Fibroblast of skin of abdomen (primary cell): ENCODE measurements at regions not wholly inside any gene's neighbourhood (a gene's known extent, or its start where the extent isn't known, plus 50 kb on each side); places are given as distances from the start of the nearest gene placed in this dataset.

Experiments
- DNase-seq: peaks from one replicate; pipeline ENCODE4 v3.0.0-alpha.2; 2013

DNA sequence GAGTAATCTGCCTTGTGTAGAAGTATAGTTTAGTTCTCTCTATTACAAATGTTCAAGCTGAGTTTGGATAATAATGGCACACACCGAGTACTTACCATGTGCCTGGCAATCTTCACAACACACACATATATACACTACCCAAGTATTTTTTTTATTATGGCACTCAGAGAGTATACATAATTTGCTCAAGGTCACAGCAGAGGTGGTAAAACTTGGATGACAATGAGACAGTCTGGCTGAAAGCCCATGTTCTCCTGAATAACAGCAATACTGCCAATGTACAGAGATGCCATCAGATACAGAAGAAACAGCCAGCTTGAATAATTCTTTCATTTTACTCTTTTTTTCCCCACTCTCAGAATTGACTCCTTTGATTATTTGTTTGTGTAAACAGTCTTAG is 460.0 kb downstream of the CNTN6 start:
- no peak for DNase-seq

DNA sequence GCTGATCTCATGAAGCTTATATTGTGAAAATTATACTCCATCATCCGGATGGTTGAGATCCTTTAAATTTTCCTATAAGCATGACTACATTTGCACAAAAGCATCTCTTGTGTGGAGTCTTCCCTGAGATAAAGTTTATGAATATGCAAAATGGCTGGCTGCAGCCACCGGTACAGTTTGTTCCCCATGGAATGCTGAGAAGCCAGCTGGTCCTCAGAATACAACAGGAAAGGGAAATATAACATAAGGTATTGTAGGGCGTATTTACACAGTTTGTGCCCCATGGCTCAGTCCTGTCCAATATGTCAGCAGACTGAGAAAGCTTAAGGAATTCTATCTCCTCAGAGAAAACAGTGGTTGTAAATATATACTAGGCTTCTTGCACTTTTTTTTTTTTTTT is 468.6 kb downstream of the CNTN6 start:
- DNase-seq = no peak

DNA sequence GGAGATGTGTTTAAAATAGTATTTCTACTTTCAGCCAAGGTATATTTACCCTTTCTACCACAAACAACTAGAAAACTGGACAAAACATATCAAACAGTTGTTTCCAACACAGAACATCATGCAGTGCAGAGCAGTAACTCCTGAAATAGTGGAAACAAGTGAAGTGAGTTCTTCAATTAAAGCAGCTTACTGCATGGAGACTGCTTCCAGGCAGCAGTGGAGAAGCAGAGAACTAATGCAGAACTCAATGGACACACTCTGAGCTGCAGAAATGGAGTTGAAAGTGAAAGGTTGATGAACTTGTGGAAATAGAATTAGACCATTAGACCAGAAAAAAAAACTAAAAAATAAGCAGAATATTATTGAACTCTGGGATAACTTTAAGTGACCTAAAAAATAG is 478.9 kb downstream of the CNTN6 start:
- DNase-seq = no peak

DNA sequence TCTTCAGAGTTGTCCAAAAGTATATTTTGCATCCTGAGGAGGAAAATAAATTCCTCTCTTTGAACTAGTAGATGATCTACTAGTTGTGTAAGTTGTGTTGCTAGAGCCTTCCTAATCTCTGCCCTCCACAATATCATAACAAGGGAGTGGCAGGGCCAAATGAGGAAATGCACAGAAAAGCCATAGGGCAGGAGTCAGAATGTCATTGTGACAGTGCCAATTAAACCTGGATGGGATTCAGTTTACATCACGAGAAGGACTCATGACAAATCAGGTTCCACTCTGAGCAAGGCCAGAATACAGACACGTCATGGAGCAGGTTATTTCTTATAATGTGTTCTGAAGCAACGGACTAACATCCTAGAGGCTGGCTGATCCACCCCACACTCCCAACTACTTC is 483.2 kb downstream of the CNTN6 start:
- no peak for DNase-seq

DNA sequence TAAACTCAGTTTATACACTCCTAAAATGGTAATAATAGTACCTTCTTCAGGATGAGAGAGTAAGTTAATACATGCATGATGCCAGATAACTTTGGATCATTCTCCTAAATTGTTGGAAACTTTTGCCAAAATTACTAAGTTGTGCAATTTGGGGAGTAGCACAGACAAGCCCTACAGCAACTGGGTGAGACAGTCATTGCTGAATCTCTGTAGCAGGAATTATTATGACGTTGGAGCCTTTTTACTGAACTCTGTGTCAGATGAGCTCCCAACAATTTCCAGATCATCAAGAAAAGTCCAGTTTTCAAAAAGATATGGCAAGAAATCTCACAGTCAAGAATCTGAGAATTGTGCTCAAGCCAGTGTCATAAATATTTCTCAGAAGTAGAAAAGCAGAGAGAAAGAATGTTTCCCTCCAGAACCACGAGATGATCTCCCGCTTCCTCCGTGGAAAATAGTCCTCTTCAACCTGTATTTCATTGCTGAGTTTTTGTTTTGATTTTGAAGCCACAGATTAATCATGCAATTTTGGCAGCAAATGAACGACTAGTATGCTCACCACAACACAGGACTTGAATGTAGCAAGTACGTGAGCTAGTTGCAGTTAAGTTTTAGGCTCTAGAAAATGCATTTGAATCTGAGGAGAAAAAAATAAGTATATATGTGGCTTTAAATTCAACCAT is 485.4 kb downstream of the CNTN6 start:
- DNase-seq = peak; percentile 80

DNA sequence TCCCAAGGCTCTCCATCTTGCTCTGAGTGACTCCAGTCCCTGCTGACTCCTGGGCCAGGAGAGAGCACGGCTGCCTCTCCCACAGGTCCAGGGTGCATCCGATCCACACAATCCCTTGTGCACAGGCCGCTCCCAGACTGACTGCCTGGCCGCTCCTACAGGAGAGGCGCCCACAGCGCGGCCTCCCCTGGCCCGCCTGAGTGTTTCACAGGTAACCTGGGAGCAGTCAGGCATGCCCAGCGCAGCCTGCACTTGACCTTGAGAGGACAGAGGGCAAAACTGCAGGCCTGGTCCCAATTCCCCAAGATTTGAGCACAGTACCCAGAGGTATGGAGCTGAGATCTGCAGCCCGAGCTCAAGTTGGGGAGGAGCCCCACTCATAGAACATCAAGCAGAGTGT is 490.2 kb downstream of the CNTN6 start:
- no peak for DNase-seq

DNA sequence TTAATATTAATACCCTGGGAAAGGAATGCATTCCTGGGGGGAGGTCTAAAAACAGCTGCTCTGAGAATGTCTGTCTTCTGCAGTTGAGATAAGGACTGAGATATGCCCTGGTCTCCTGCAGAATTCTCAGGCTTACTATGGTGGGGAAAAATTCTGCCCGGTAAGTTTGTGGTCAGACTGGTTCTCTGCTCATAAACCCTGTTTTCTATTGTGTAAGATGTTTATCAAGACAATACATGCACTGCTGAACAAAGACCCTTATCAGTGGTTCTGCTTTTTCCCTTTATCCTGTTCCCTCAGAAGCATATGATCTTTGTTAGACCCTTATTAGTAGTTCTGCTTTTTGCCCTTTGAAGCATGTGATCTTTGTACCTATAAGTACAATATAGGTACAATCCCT is 494.6 kb downstream of the CNTN6 start:
- DNase-seq = no peak

DNA sequence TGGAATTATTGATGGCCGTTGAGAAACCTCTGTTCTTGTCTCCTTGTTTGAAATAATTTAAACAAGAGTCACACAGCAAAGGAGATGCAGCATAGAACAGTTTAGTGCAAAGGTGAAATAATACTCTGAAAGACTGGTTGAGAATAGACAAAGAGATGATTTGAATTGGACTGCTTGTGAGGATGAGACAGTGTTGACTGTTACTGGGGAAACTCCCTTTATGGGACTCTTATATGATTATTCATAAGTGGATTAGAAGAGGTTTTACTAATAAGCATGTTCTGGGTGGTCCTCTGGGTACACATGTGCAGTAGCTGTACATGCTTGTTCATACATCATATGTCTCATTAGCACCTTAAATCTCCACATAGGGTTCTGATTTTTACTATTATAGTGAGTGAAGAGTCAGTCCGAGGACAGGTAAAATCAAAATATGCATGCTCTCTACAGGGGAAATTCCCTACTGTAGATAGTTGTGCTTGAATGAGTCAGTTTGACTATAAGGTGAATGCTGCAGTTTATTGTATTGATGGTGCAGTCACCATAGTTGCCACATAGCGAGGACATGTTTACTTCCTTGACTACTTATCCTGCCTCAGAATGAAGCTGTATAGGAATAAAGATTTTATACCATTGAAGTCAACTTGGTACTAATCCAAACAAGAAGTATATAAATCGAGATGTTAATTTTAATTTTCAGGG is 498.7 kb downstream of the CNTN6 start:
- no peak for DNase-seq

DNA sequence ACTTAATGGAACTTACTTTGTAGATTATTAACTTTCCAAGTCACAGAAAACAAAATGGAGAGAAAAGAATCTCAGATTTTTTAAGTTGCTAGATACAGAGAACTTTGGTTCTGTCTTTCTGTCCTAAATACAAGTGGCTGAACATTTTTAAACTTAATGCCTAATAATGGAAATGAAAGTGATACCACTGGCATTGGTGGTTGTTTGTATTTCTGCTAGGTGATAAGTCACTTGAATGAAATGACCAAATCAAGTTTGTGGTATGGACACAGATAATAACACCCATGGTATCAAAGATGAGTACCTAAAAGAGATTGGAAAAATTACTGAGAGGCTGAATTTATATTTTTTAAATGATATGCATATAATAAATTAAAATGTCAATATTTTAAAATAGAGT is 502.1 kb downstream of the CNTN6 start:
- DNase-seq = no peak

DNA sequence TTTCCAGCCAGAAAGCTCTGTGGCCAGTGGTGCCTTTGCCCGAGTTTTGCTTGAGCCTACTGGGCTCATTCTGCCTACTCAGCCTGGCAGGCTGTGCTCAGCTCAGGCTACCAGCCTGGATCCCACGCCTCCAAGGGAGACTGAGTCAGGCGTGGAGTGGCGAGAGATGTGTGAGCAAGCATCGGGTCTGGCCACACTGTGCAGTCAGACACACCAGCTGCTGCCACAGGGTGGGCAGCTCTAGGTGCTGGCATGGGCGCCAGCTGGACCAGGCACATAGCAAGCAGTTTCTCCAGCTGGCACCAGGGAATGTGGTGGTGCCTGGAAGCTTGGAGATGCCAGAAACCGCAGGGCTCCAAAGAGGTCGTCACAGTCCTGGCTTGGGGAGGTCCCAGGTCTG is 498.5 kb upstream of the CNTN4 start:
- no peak for DNase-seq

DNA sequence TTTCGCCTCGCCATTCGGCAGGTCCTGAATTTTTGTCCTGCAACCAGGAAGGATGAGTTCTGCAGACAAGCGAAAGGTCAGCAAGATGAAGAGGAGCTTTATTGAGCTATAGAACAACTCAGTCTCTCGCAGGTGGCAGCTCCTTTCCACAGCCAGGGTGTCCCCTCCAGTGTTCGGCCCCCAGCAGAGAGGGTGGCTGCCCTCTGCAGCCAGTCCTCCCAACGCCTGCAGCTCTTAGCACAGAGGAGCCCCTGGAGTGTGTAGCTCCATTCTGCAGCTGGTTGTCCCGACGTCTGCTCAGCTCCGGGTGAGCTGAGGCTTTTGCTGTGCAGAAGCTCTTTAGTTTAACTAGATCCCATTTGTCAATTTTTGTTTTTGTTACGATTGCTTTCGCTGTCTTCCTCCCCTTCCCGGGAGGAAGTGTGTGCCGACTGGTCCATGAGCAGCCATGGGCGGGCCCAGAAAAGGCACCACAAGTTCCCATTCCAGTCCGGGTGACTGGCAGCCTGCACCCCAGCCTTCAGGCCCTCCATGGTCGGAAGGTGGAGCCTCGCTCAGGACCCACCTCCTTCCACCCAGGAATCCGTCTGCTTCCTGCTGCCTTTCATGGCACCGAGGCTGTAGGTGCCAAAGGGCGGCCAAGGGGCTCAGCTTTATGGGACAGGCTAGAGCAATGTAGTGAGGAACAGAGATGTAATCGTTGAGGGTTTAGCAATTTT is 497.8 kb upstream of the CNTN4 start:
- no peak for DNase-seq

DNA sequence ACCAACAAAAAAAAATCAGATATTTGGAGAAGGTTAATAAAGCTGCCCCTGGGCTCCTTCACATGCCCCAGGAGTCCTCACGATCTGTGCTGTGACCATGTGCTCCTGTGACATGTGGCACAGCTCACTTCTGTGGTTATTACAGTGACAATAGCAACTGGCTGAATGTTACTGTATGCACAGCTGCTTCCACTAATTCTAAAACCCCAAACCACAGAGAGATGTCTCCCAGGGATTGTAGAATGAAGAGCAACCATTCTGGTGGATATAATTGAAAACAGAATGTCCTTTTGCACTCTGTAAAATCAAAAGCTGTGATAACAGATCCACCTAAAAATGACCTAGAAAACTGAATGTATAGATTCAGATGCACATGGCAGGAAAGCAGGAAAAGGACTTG is 489.2 kb upstream of the CNTN4 start:
- DNase-seq = peak; percentile 82

DNA sequence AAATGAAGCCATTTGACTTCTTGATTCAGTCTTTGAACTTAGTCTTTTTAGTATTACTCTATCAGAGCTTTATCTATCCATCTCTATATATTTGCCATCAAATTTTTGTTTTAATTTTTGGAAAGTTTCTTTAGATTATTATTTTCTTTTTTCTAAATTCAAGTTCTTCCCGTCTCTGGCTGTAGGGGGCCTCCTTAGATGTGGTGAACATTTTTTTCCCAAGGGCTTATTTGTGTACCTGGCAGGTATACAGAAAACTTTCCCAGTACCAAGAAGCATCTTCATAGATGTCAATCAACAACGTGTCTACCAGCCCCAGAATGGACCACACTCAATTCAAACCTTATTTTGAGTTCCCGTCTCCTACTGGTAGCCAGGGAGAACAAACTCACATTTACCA is 486.8 kb upstream of the CNTN4 start:
- no peak for DNase-seq

DNA sequence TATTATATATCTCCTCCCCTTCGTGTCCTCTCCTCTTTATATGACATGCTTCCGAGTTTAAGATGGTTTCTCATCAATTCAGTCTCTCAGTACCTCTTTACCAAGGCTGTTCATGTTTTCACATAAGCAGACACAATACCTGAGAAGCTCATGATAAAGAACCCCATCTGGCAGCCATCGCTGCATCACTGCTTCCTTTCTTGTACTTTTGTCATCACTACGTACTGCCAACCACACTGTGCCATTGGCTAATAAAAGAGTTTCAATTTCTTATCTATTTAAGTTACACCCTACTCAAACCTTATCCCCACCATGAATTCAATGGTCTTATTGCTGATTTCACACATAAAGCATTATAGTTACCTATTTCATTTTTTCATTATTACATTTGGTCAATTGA is 484.7 kb upstream of the CNTN4 start:
- DNase-seq = no peak

DNA sequence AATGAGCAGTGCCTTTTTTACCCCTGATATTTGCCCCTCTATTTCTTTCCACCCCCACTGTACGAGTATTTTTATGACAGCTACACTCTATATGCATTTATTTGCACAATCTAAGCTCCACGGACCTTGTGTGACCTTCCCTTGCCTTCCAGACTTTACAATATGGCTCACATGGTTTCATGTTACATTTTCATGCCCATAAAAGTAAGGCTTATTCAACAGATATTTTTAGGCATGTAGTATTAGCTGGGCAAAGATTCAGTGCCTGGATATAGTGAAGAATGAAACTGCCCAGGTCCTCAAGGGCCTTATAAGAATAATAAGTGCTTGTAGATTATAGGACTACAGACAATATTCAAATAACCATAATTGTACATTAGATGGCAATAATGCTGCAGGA is 481.9 kb upstream of the CNTN4 start:
- no peak for DNase-seq

DNA sequence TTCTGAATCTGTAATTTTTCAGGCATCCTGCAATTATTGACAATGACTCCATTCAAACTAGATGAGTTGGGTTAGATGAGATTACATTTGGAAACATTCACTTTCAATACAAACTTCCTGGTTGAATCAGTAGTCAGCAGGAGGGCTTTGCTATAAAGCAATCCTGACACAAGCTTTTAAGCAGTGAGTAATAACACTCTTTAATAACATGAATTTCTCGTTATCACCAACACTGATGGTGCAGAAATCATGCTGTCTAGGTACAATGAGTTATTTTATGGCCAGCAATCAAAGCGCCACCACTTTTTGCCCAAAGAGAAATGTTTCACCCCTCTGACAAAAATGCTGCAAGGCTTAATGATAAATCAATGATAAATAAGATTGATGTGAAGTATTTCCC is 474.8 kb upstream of the CNTN4 start:
- DNase-seq = no peak

DNA sequence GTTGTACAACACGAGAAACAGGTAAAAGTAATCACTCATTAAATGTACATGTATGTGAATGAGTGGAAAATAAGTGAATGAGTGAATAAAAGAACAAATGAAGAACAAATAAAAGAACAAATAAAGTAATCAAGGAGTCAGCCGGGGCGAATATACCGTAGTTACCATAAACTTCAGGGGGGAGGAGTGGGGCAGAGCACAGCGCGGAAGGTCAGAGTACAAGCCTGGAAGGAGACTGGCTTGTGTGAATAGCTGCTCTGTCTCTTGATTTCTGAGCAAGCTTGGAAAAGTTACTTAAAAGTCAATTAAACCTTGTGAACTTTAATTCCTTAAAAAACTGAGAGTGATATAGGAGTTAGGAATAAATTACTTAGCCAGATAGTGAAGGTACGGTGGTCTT is 466.5 kb upstream of the CNTN4 start:
- DNase-seq = no peak

DNA sequence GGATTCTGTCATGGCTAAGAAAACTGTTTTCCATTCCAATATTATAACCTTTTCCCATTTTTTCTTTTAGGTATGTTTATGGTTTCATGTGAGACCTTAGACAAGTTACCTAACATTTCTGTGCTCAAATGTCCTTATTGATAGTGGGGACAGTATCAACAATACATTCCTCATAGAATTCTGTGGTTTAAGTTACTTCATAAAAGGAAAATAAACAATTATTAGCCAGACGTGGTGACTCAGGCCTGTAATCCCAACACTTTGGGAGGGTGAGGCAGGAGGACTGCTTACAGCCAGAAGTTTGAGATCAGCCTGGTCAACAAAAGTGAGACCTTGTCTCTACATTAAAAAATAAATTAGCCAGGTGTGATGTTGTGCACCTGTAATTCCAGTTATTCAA is 436.8 kb upstream of the CNTN4 start:
- DNase-seq = no peak

DNA sequence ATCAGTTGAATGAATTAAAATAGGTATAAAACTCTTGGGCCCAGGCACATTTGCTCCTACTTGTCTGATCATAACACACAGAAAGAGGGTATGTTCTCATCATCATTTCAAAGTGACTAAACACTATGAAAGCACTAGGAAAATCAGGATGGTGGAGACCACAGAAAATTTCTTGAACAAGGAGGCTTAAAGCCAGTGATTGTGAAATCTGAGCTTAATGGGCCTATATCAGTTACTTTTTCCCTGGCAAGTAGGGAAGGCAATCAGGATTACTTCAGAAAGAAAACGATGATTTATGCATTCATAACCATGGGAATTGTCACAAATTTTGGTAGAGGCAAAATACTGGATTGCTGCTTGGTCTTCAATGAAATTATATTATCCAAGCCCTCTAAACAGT is 434.4 kb upstream of the CNTN4 start:
- no peak for DNase-seq

DNA sequence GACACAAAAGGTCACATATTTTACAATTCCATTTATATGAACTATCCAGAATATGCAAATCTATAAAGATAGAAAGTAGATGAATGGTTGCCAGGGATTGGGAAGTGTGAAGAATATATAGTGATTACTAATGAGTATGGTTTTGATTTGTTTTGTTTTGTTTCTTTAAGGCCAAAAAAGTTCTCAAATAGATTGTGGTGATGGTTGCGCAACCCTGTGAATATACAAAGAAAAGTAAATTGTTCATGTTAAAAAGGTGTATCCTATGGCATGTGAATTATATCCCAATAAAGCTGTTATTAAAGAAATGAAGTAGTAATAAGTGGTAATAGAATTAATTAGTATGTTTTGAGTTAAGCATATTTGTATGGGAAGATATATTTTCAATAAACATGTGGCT is 431.8 kb upstream of the CNTN4 start:
- no peak for DNase-seq

DNA sequence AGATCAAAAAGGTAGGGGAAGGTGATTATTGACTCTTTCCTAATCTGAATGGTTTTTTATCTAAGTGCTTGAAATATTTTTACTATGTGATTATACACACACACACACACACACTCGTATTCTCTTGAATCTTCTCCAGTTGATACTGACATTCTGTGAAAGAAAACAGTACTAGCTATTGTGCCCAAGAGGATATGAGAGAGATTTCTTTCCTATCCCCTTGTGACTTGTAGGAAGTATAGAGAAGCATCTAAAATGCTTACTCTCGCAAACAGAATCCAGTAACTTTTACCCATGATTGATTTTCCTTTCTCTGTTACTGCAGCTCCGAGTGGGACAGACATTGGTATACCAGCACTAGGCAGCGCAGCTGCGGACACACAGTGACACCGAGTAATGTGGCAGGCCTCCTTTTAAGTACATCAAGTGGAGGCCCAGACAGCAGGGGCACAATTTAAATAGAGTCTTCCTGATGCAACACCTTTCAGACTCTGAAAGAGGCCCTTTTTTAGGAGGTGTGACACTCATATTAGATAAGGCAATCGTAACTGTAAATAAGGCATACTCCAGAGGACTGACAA is 421.0 kb upstream of the CNTN4 start:
- DNase-seq = no peak

DNA sequence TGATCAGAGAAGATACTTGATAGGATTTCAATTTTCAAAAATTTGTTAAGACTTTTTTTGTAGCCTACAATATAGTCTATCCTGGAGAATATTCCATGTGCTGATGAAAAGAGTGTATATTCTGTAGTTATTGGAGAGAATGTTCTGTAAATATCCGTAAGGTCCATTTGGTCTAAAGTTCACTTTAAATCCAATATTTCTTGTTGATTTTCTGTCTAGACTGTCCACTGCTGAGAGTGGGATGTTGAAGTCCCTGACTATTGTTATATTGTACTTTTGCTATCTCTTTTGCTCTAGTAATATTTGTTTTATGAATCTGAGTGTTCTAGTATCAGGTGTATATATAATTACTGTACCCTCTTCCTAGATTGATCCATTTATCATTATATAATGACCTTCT is 406.2 kb upstream of the CNTN4 start:
- DNase-seq = no peak

DNA sequence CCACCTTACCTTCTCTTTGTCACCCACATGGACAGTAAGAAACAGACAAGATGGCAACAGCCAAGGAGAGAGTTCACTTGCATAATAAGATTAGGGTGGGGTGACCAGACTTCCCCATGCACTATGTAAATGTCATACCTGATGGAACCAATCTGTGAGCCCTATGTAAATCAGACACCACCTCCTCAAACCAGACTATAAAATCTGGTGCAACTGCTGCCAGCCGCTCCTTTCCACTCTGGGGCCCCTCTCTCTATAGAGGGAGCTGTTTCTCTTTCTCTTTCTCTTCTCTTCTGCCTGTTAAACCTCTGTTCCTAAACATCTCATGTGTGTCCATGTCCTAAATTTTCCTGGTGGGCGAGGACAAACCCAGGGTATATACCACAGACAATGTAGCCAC is 405.5 kb upstream of the CNTN4 start:
- no peak for DNase-seq
